Endothelial cell (in vitro differentiated cells): ENCODE measurements at regions not wholly inside any gene's neighbourhood (a gene's known extent, or its start where the extent isn't known, plus 50 kb on each side); places are given as distances from the start of the nearest gene placed in this dataset.
A peak's percentile ranks its signal among the peaks of the same experiment; 100 is the strongest.

ENCODE experiments used
- DNase-seq: peaks from one replicate; pipeline ENCODE4 v3.0.0; 2021; ENCODE audit warnings: low spot score
- H3K27ac Mint-ChIP-seq: one replicate; pipeline ENCODE4 v1.8.0; 2021; ENCODE audit warnings: mixed read lengths, inconsistent platforms; ENCODE audit not compliant: unreplicated experiment
- H3K27me3 Mint-ChIP-seq: one replicate; pipeline ENCODE4 v1.8.0; 2021; ENCODE audit warnings: mild to moderate bottlenecking, moderate library complexity, mixed read lengths, inconsistent platforms; ENCODE audit not compliant: unreplicated experiment
- H3K36me3 Mint-ChIP-seq: one replicate; pipeline ENCODE4 v1.8.0; 2021; ENCODE audit warnings: mild to moderate bottlenecking, low read depth, mixed read lengths, inconsistent platforms; ENCODE audit not compliant: unreplicated experiment
- H3K4me1 Mint-ChIP-seq: one replicate; pipeline ENCODE4 v1.8.0; 2021; ENCODE audit warnings: mild to moderate bottlenecking, mixed read lengths, inconsistent platforms; ENCODE audit not compliant: unreplicated experiment
- H3K4me3 Mint-ChIP-seq: one replicate; pipeline ENCODE4 v1.8.0; 2021; ENCODE audit warnings: mild to moderate bottlenecking, mixed read lengths, inconsistent platforms; ENCODE audit not compliant: unreplicated experiment
- H3K9me3 Mint-ChIP-seq: one replicate; pipeline ENCODE4 v1.8.0; 2021; ENCODE audit warnings: mixed read lengths, inconsistent platforms; ENCODE audit not compliant: unreplicated experiment
- CTCF ChIP-seq: fragments of 200-600 bp; sonication (generic); IDR thresholded peaks from one replicate; pipeline ENCODE4 v1.5.0; 2021; ENCODE audit warnings: antibody characterized with exemption; ENCODE audit not compliant: unreplicated experiment

DNA sequence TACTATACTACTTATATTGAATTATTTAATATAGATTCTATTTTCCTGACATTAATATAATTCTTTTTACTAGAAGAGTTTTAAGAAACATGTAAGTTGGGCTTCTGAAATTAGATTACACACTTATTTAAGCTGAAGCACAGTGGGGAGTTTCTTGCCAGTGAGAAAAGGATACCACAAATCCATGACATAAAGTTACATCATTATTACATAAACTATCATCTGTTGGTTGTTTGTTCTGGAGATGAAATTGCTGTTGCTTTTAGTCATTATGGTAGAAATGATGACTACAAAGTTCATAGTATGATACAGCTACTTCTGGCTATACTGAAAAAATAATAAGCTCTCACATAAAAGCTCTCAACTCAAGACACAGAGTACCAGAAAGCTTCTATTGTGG lies 880.4 kb downstream of the PCDH18 start:
- Mint-ChIP-seq H3K27me3 (no peaks in the 10 kb centered on the region), H3K27ac (no peak overlapping the region), H3K9me3 (no peaks in the 10 kb centered on the region), H3K4me3 (no peak overlapping the region), H3K36me3 (no peaks in the 10 kb centered on the region), H3K4me1 (peaks cover 3% of the 10 kb centered on the region)
- TF ChIP-seq CTCF: no peak
- DNase-seq: no peak

DNA sequence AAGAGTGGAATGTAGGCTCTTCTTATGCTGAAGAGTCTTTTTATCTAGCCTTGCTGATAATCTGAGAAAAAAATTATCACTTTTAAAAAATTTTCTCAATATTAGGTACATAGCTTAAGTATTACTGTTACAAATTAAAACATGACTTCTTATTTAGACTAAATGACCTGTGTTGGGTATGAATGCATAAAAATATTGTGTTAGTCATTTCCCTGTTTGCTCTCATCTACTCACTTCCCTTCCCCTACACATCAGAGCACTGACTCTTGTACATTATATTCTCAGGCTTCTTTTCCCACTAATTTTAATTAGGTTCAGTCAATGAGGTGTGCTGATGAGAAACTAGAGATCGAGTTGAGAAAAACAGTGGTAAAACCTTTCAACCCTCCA lies 881.0 kb downstream of the PCDH18 start:
- no peaks in the 10 kb centered on the region for H3K36me3 Mint-ChIP-seq
- no peak overlapping the region for H3K4me3 Mint-ChIP-seq
- H3K27me3 Mint-ChIP-seq: peaks cover 2% of the 10 kb centered on the region
- no peak for TF ChIP-seq CTCF
- peaks cover 3% of the 10 kb centered on the region for H3K4me1 Mint-ChIP-seq
- no peaks in the 10 kb centered on the region for H3K9me3 Mint-ChIP-seq
- no peak for DNase-seq
- no peak overlapping the region for H3K27ac Mint-ChIP-seq

DNA sequence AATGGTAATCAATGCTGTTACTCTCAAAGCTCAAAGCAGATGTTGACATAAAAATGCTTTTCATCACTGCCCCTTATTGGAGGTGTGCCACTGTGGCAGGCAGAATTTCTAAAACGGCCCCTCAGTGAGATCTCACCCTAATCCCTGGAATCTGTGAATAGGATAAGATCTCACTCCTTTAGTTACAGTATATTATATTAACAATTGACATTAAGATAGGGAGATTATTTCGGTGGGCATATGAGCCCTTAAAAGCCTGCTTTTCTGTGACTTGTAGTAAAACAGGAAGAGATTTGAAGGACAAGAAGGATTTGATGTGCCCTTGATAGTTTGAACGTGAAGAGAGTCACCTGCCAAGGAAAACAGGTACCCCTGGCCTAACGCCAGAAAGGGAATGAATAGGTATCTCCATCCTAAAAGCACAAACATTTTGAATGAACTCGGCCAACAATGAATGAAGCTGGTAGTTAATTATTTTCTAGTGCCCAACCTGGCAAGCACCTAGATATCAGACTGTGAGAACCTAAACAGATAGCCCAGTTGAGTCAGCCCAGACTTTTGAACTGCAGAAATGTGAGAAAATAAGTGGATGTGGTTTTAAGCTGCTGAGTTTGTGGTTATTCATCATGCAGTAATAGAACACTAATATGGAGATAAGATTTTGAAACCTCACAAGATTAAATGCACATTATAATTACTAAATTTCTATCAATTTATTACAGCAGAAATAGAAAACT lies 881.6 kb downstream of the PCDH18 start:
- Mint-ChIP-seq H3K9me3 (no peaks in the 10 kb centered on the region), H3K27ac (no peak overlapping the region), H3K36me3 (no peaks in the 10 kb centered on the region), H3K4me3 (no peak overlapping the region), H3K27me3 (peaks cover 2% of the 10 kb centered on the region), H3K4me1 (peaks cover 5% of the 10 kb centered on the region)
- TF ChIP-seq CTCF: no peak
- DNase-seq: no peak

DNA sequence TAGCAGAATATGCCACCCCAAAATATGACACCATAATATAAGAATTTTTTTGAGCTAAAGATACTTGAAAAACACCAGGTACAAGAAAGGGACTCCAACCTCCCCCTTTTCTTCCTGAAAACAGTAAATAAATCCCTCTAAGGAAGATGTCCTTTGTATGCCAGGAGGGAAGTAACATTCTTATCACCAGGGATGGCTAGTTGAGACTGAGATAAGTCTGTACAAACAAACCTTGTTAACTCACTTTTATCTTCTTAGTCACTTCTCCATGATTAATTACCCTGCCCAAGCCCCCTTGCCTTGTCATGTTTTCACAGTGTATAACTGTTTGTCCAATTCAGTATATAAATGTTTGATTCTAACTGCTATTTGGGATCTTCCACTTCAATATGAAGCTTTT lies 888.0 kb downstream of the PCDH18 start:
- no peak for TF ChIP-seq CTCF
- DNase-seq: no peak
- H3K9me3 Mint-ChIP-seq: no peaks in the 10 kb centered on the region
- H3K36me3 Mint-ChIP-seq: peaks cover 4% of the 10 kb centered on the region
- H3K4me1 Mint-ChIP-seq: peaks cover 27% of the 10 kb centered on the region
- H3K4me3 Mint-ChIP-seq: peak overlapping the region; percentile 57
- peaks cover 2% of the 10 kb centered on the region for H3K27me3 Mint-ChIP-seq
- peak overlapping the region; percentile 96 for H3K27ac Mint-ChIP-seq

DNA sequence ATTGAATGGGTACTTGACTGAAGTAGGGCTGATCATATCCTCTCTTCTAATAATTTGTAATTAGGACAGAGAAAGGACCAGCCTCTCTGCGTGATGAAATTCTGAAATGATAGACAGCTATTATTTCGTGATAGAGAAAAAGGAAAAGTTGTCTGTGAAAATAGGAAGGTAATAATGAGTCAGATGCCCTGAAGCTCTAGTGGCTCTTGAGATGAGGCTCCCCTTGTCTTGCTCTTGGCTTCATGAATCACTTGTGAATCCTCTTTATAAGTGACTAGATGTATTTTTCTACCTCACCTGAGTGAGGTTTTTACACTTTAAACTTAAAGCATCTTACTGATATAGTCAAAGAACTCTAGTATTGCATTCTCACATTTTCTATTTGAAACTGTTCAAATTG lies 888.9 kb downstream of the PCDH18 start:
- TF ChIP-seq CTCF: no peak
- peaks cover 30% of the 10 kb centered on the region for H3K4me1 Mint-ChIP-seq
- H3K36me3 Mint-ChIP-seq: peaks cover 4% of the 10 kb centered on the region
- no peak for DNase-seq
- peak overlapping the region; percentile 50 for H3K27ac Mint-ChIP-seq
- no peaks in the 10 kb centered on the region for H3K9me3 Mint-ChIP-seq
- no peak overlapping the region for H3K4me3 Mint-ChIP-seq
- H3K27me3 Mint-ChIP-seq: peaks cover 2% of the 10 kb centered on the region
